H1 (cell line): ENCODE measurements at regions not wholly inside any gene's neighbourhood (a gene's known extent, or its start where the extent isn't known, plus 50 kb on each side); places are given as distances from the start of the nearest gene placed in this dataset.

Experiments
- CHD7 ChIP-seq: fragments of 300-600 bp; sonication (generic); IDR thresholded peaks from 2 replicates; pipeline ENCODE4 v1.7.1; 2012; ENCODE audit warnings: low read length, moderate library complexity, mild to moderate bottlenecking, inconsistent platforms; ENCODE audit not compliant: insufficient replicate concordance
- EZH2 ChIP-seq: fragments of 200-600 bp; sonication (generic); IDR thresholded peaks from 2 replicates; pipeline ENCODE4 v1.7.1; 2012; ENCODE audit warnings: low read depth, mild to moderate bottlenecking, moderate library complexity, low read length, inconsistent platforms; ENCODE audit not compliant: severe bottlenecking
- JUN ChIP-seq: IDR thresholded peaks from 2 replicates; pipeline ENCODE4 v1.6.1; 2011; ENCODE audit warnings: low read depth, mild to moderate bottlenecking, improper control_type of control experiment, low read length
- KDM5A ChIP-seq: fragments of 200-600 bp; IDR thresholded peaks from 2 replicates; pipeline ENCODE4 v1.7.1; 2012; ENCODE audit warnings: mild to moderate bottlenecking, low read length, inconsistent platforms, mixed read lengths
- RNF2 ChIP-seq: fragments of 200-900, 300-1000 bp; sonication (generic); IDR thresholded peaks from 2 replicates; pipeline ENCODE4 v1.7.1; 2016; ENCODE audit warnings: borderline replicate concordance, low read depth, mild to moderate bottlenecking, antibody characterized with exemption, low read length; ENCODE audit not compliant: poor library complexity, severe bottlenecking; ENCODE audit errors: missing control alignments
- RXRA ChIP-seq: IDR thresholded peaks from 2 replicates; pipeline ENCODE4 v1.6.1; 2011; ENCODE audit warnings: low read depth, mild to moderate bottlenecking, low read length, moderate library complexity; ENCODE audit not compliant: insufficient read depth
- SP2 ChIP-seq: IDR thresholded peaks from 2 replicates; pipeline ENCODE4 v1.6.1; 2012; ENCODE audit warnings: mild to moderate bottlenecking, low read length, inconsistent platforms
- SP4 ChIP-seq: IDR thresholded peaks from 2 replicates; pipeline ENCODE4 v1.6.1; 2012; ENCODE audit warnings: low read length, inconsistent platforms
- TCF12 ChIP-seq: IDR thresholded peaks from 2 replicates; pipeline ENCODE4 v1.6.1; 2011; ENCODE audit warnings: low read depth, mild to moderate bottlenecking, low read length
- USF2 ChIP-seq: IDR thresholded peaks from 2 replicates; pipeline ENCODE4 v1.6.1; 2011; ENCODE audit warnings: low read length, improper control_type of control experiment

- no peak for TF ChIP-seq CHD7
- no peak for TF ChIP-seq JUN
- TF ChIP-seq RXRA, result no peak
- no peak for TF ChIP-seq RNF2
- TF ChIP-seq TCF12, result no peak
- TF ChIP-seq SP2, result no peak
- no peak for TF ChIP-seq USF2
- TF ChIP-seq EZH2, result no peak
- no peak for TF ChIP-seq KDM5A
- TF ChIP-seq SP4, result no peak
Observed at GRCh38 chr1:213719462-213719861, 268.3 kb upstream of the PROX1 start (continued).
